Stimulated activated naive CD8-positive, alpha-beta T cell treated with anti-CD3 and anti-CD28 coated beads, Interleukin-15, amount 100 ng/mL, for 72 hours (primary cell): ENCODE measurements at regions not wholly inside any gene's neighbourhood (a gene's known extent, or its start where the extent isn't known, plus 50 kb on each side); places are given as distances from the start of the nearest gene placed in this dataset.
A peak's percentile ranks its signal among the peaks of the same experiment; 100 is the strongest.

Source experiments
- ATAC-seq: fragments of 150-1000 bp; cut with Tn5 transposase; 2 replicates; pipeline ENCODE4 v1.10.0; 2021; ENCODE audit warnings: mild to moderate bottlenecking, moderate library complexity
- DNase-seq, 2 donors: peaks; one replicate each; pipeline ENCODE4 v3.0.0; 2021 to 2022
- H3K27ac Mint-ChIP-seq, 2 donors: one replicate each; pipeline ENCODE4 v1.8.0; 2022; ENCODE audit warnings: mild to moderate bottlenecking in 2 of 2, mixed read lengths in 2 of 2, moderate library complexity in 2 of 2
- H3K27me3 Mint-ChIP-seq: one replicate; pipeline ENCODE4 v1.8.0; 2022; ENCODE audit warnings: mixed read lengths
- H3K4me1 Mint-ChIP-seq: one replicate; pipeline ENCODE4 v1.8.0; 2022; ENCODE audit warnings: mild to moderate bottlenecking, mixed read lengths
- H3K4me3 Mint-ChIP-seq, 2 donors: one replicate each; pipeline ENCODE4 v1.8.0; 2022; ENCODE audit warnings: mild to moderate bottlenecking in 2 of 2, mixed read lengths in 2 of 2, moderate library complexity in 1 of 2
- H3K9me3 Mint-ChIP-seq, 2 donors: one replicate each; pipeline ENCODE4 v1.8.0; 2022; ENCODE audit warnings: mixed read lengths in 2 of 2

GRCh38 chr9:73039271-73040263 is 86.7 kb upstream of the ALDH1A1 start:
- Mint-ChIP-seq H3K4me1 (no peaks in the 10 kb centered on the region), H3K27ac (no peak overlapping the region), H3K4me3 (no peak overlapping the region), H3K9me3 (no peaks in the 10 kb centered on the region), H3K27me3 (peaks cover 14% of the 10 kb centered on the region)
- DNase-seq = no peak
- ATAC-seq = no peak

GRCh38 chr9:73038613-73039012 is 85.8 kb upstream of the ALDH1A1 start:
- no peak for DNase-seq
- Mint-ChIP-seq H3K4me1 (no peaks in the 10 kb centered on the region), H3K4me3 (no peak overlapping the region), H3K27me3 (peaks cover 14% of the 10 kb centered on the region), H3K27ac (no peak overlapping the region), H3K9me3 (no peaks in the 10 kb centered on the region)
- ATAC-seq = no peak

GRCh38 chr9:73038089-73038509 is 85.2 kb upstream of the ALDH1A1 start:
- H3K27ac Mint-ChIP-seq = no peak overlapping the region
- ATAC-seq = no peak
- DNase-seq = no peak
- peaks cover 14% of the 10 kb centered on the region for H3K27me3 Mint-ChIP-seq
- H3K4me3 Mint-ChIP-seq = no peak overlapping the region
- H3K9me3 Mint-ChIP-seq = no peaks in the 10 kb centered on the region
- H3K4me1 Mint-ChIP-seq = no peaks in the 10 kb centered on the region

- ATAC-seq = no peak
- H3K4me1 Mint-ChIP-seq = no peaks in the 10 kb centered on the region
- no peak overlapping the region for H3K4me3 Mint-ChIP-seq
- H3K27me3 Mint-ChIP-seq = peaks cover 14% of the 10 kb centered on the region
- DNase-seq = no peak
- H3K9me3 Mint-ChIP-seq = no peaks in the 10 kb centered on the region
- no peak overlapping the region for H3K27ac Mint-ChIP-seq
Observed at GRCh38 chr9:73037613-73038012, 84.8 kb upstream of the ALDH1A1 start.

- no peak overlapping the region for H3K4me3 Mint-ChIP-seq
- H3K27ac Mint-ChIP-seq = no peak overlapping the region
- H3K9me3 Mint-ChIP-seq = no peaks in the 10 kb centered on the region
- ATAC-seq (no peak), DNase-seq (no peak)
- H3K4me1 Mint-ChIP-seq = no peaks in the 10 kb centered on the region
- H3K27me3 Mint-ChIP-seq = peaks cover 14% of the 10 kb centered on the region
Observed at GRCh38 chr9:73034962-73035361, 82.1 kb upstream of the ALDH1A1 start.

- no peak overlapping the region for H3K4me3 Mint-ChIP-seq
- no peaks in the 10 kb centered on the region for H3K27me3 Mint-ChIP-seq
- H3K9me3 Mint-ChIP-seq = no peaks in the 10 kb centered on the region
- H3K4me1 Mint-ChIP-seq = no peaks in the 10 kb centered on the region
- H3K27ac Mint-ChIP-seq = no peak overlapping the region
- ATAC-seq = no peak
- no peak for DNase-seq
Observed at GRCh38 chr9:73031350-73031749, 78.5 kb upstream of the ALDH1A1 start.

- no peak for ATAC-seq
- Mint-ChIP-seq H3K27me3 (no peaks in the 10 kb centered on the region), H3K4me1 (no peaks in the 10 kb centered on the region), H3K9me3 (no peaks in the 10 kb centered on the region), H3K4me3 (no peak overlapping the region), H3K27ac (no peak overlapping the region)
- DNase-seq = no peak
Observed at GRCh38 chr9:73030370-73031030, 77.6 kb upstream of the ALDH1A1 start.

GRCh38 chr9:73029346-73029745 is 76.5 kb upstream of the ALDH1A1 start:
- no peaks in the 10 kb centered on the region for H3K27me3 Mint-ChIP-seq
- no peak for ATAC-seq
- no peak overlapping the region for H3K4me3 Mint-ChIP-seq

GRCh38 chr9:73026375-73026774 is 73.5 kb upstream of the ALDH1A1 start:
- Mint-ChIP-seq H3K27me3 (no peaks in the 10 kb centered on the region), H3K4me3 (no peak overlapping the region), H3K27ac (peak overlapping the region in 1 of 2 donors; percentile 72), H3K4me1 (peaks cover 10% of the 10 kb centered on the region), H3K9me3 (no peaks in the 10 kb centered on the region)
- ATAC-seq (no peak), DNase-seq (no peak)

More at GRCh38 chr9:73029346-73029745, 76.5 kb upstream of the ALDH1A1 start:
- Mint-ChIP-seq H3K27ac (no peak overlapping the region), H3K9me3 (no peaks in the 10 kb centered on the region), H3K4me1 (no peaks in the 10 kb centered on the region)
- no peak for DNase-seq

- H3K9me3 Mint-ChIP-seq = no peaks in the 10 kb centered on the region
- peaks cover 10% of the 10 kb centered on the region for H3K4me1 Mint-ChIP-seq
- ATAC-seq (no peak), DNase-seq (no peak)
- H3K4me3 Mint-ChIP-seq = no peak overlapping the region
- H3K27me3 Mint-ChIP-seq = peaks cover 13% of the 10 kb centered on the region
- no peak overlapping the region for H3K27ac Mint-ChIP-seq
Observed at GRCh38 chr9:73024601-73025034, 71.8 kb upstream of the ALDH1A1 start.

GRCh38 chr9:73023025-73023541 is 70.2 kb upstream of the ALDH1A1 start:
- Mint-ChIP-seq H3K4me1 (peaks cover 10% of the 10 kb centered on the region), H3K9me3 (no peaks in the 10 kb centered on the region), H3K4me3 (no peak overlapping the region), H3K27me3 (peaks cover 13% of the 10 kb centered on the region), H3K27ac (no peak overlapping the region)
- DNase-seq = peak; percentile 15 to 28
- ATAC-seq = peak; percentile 88

- no peak for DNase-seq
- no peaks in the 10 kb centered on the region for H3K9me3 Mint-ChIP-seq
Observed at GRCh38 chr9:73022353-73022752, 69.5 kb upstream of the ALDH1A1 start.

GRCh38 chr9:73020877-73021276 is 68.0 kb upstream of the ALDH1A1 start:
- Mint-ChIP-seq H3K9me3 (no peaks in the 10 kb centered on the region), H3K27me3 (peaks cover 13% of the 10 kb centered on the region), H3K4me1 (peaks cover 10% of the 10 kb centered on the region), H3K4me3 (no peak overlapping the region), H3K27ac (no peak overlapping the region)
- no peak for DNase-seq
- no peak for ATAC-seq

More at GRCh38 chr9:73022353-73022752, 69.5 kb upstream of the ALDH1A1 start:
- peaks cover 10% of the 10 kb centered on the region for H3K4me1 Mint-ChIP-seq
- H3K4me3 Mint-ChIP-seq = no peak overlapping the region
- ATAC-seq = no peak
- peaks cover 13% of the 10 kb centered on the region for H3K27me3 Mint-ChIP-seq
- H3K27ac Mint-ChIP-seq = no peak overlapping the region

GRCh38 chr9:73014011-73014410 is 61.2 kb upstream of the ALDH1A1 start:
- peaks cover 22% of the 10 kb centered on the region for H3K27me3 Mint-ChIP-seq
- no peak overlapping the region for H3K27ac Mint-ChIP-seq
- DNase-seq (no peak), ATAC-seq (no peak)
- H3K9me3 Mint-ChIP-seq = no peaks in the 10 kb centered on the region
- H3K4me3 Mint-ChIP-seq = no peak overlapping the region
- H3K4me1 Mint-ChIP-seq = no peaks in the 10 kb centered on the region

- no peaks in the 10 kb centered on the region for H3K9me3 Mint-ChIP-seq
- ATAC-seq (no peak), DNase-seq (no peak)
- H3K27me3 Mint-ChIP-seq = peaks cover 35% of the 10 kb centered on the region
- H3K27ac Mint-ChIP-seq = no peak overlapping the region
- H3K4me1 Mint-ChIP-seq = no peaks in the 10 kb centered on the region
- H3K4me3 Mint-ChIP-seq = no peak overlapping the region
Observed at GRCh38 chr9:73011956-73012355, 59.1 kb upstream of the ALDH1A1 start.
